ENCODE measurements at regions not wholly inside any gene's neighbourhood (a gene's known extent, or its start where the extent isn't known, plus 50 kb on each side); places are given as distances from the start of the nearest gene placed in this dataset.
"Not testable (repeated sequence)": the region's sequence is repeated elsewhere in the genome, so short reads cannot be mapped to it uniquely, and the experiment has no call there.

GRCh38 chr4:126372634-126373033, 1057.9 kb downstream of the FAT4 start:
- no peaks in the 10 kb centered on the region for H3K27me3 ChIP-seq (ENCODE audit: control insufficient read depth, insufficient read depth, low read length)
- no peaks in the 10 kb centered on the region for H3K4me1 ChIP-seq (ENCODE audit: control insufficient read depth, insufficient read depth, low read length)
- no peak overlapping the region for H3K4me2 ChIP-seq (ENCODE audit: low read length)

GRCh38 chr4:126375462-126376054, 1060.8 kb downstream of the FAT4 start:
- Histone ChIP-seq H3K27me3 (ENCODE audit: control insufficient read depth, insufficient read depth, low read length) (no peaks in the 10 kb centered on the region), H3K9me3 (replicated peaks; ENCODE audit: low read length) (no peaks in the 10 kb centered on the region), H3K9ac (ENCODE audit: low read depth, low read length) (no peak overlapping the region), H3K4me1 (ENCODE audit: control insufficient read depth, insufficient read depth, low read length) (no peaks in the 10 kb centered on the region), H3K4me3 (ENCODE audit: low read length) (no peak overlapping the region), H3K4me2 (ENCODE audit: low read length) (no peak overlapping the region), H3K36me3 (ENCODE audit: insufficient read depth, low read length) (no peaks in the 10 kb centered on the region)

More at GRCh38 chr4:126372634-126373033, 1057.9 kb downstream of the FAT4 start:
- Histone ChIP-seq H3K9me3 (replicated peaks; ENCODE audit: low read length) (no peaks in the 10 kb centered on the region), H3K9ac (ENCODE audit: low read depth, low read length) (no peak overlapping the region), H3K4me3 (ENCODE audit: low read length) (no peak overlapping the region), H3K36me3 (ENCODE audit: insufficient read depth, low read length) (no peaks in the 10 kb centered on the region)

GRCh38 chr4:126385954-126386353, 1071.2 kb downstream of the FAT4 start:
- H3K4me1 ChIP-seq (ENCODE audit: control insufficient read depth, insufficient read depth, low read length): no peaks in the 10 kb centered on the region
- H3K9ac ChIP-seq (ENCODE audit: low read depth, low read length): no peak overlapping the region
- no peak overlapping the region for H3K4me2 ChIP-seq (ENCODE audit: low read length)
- no peaks in the 10 kb centered on the region for H3K9me3 ChIP-seq (replicated peaks; ENCODE audit: low read length)
- H3K4me3 ChIP-seq (ENCODE audit: low read length): no peak overlapping the region
- no peaks in the 10 kb centered on the region for H3K36me3 ChIP-seq (ENCODE audit: insufficient read depth, low read length)
- H3K27me3 ChIP-seq (ENCODE audit: control insufficient read depth, insufficient read depth, low read length): no peaks in the 10 kb centered on the region

GRCh38 chr4:126386512-126386911, 1071.8 kb downstream of the FAT4 start:
- Histone ChIP-seq H3K27me3 (ENCODE audit: control insufficient read depth, insufficient read depth, low read length) (no peaks in the 10 kb centered on the region), H3K4me3 (ENCODE audit: low read length) (no peak overlapping the region), H3K36me3 (ENCODE audit: insufficient read depth, low read length) (no peaks in the 10 kb centered on the region), H3K9ac (ENCODE audit: low read depth, low read length) (no peak overlapping the region), H3K9me3 (replicated peaks; ENCODE audit: low read length) (no peaks in the 10 kb centered on the region), H3K4me1 (ENCODE audit: control insufficient read depth, insufficient read depth, low read length) (no peaks in the 10 kb centered on the region), H3K4me2 (ENCODE audit: low read length) (no peak overlapping the region)

GRCh38 chr4:126395664-126396063, 1080.9 kb downstream of the FAT4 start:
- Histone ChIP-seq H3K4me3 (ENCODE audit: low read length) (no peak overlapping the region), H3K27me3 (ENCODE audit: control insufficient read depth, insufficient read depth, low read length) (no peaks in the 10 kb centered on the region), H3K4me2 (ENCODE audit: low read length) (no peak overlapping the region), H3K36me3 (ENCODE audit: insufficient read depth, low read length) (no peaks in the 10 kb centered on the region), H3K4me1 (ENCODE audit: control insufficient read depth, insufficient read depth, low read length) (no peaks in the 10 kb centered on the region), H3K9me3 (replicated peaks; ENCODE audit: low read length) (no peaks in the 10 kb centered on the region), H3K9ac (ENCODE audit: low read depth, low read length) (no peak overlapping the region)

- Histone ChIP-seq H3K4me2 (ENCODE audit: low read length) (no peak overlapping the region), H3K9me3 (replicated peaks; ENCODE audit: low read length) (no peaks in the 10 kb centered on the region), H3K4me1 (ENCODE audit: control insufficient read depth, insufficient read depth, low read length) (no peaks in the 10 kb centered on the region), H3K9ac (ENCODE audit: low read depth, low read length) (no peak overlapping the region), H3K36me3 (ENCODE audit: insufficient read depth, low read length) (no peaks in the 10 kb centered on the region), H3K4me3 (ENCODE audit: low read length) (no peak overlapping the region), H3K27me3 (ENCODE audit: control insufficient read depth, insufficient read depth, low read length) (no peaks in the 10 kb centered on the region)
Observed at GRCh38 chr4:126396121-126396520, 1081.4 kb downstream of the FAT4 start.

- Histone ChIP-seq H3K9ac (ENCODE audit: low read depth, low read length) (no peak overlapping the region), H3K36me3 (ENCODE audit: insufficient read depth, low read length) (no peaks in the 10 kb centered on the region), H3K4me1 (ENCODE audit: control insufficient read depth, insufficient read depth, low read length) (no peaks in the 10 kb centered on the region), H3K4me3 (ENCODE audit: low read length) (no peak overlapping the region), H3K4me2 (ENCODE audit: low read length) (no peak overlapping the region), H3K9me3 (replicated peaks; ENCODE audit: low read length) (no peaks in the 10 kb centered on the region), H3K27me3 (ENCODE audit: control insufficient read depth, insufficient read depth, low read length) (no peaks in the 10 kb centered on the region)
Observed at GRCh38 chr4:126396703-126397102, 1081.9 kb downstream of the FAT4 start.

- no peak overlapping the region for H3K9ac ChIP-seq (ENCODE audit: low read depth, low read length)
- no peaks in the 10 kb centered on the region for H3K9me3 ChIP-seq (replicated peaks; ENCODE audit: low read length)
- H3K27me3 ChIP-seq (ENCODE audit: control insufficient read depth, insufficient read depth, low read length): no peaks in the 10 kb centered on the region
- H3K4me1 ChIP-seq (ENCODE audit: control insufficient read depth, insufficient read depth, low read length): no peaks in the 10 kb centered on the region
- no peak overlapping the region for H3K4me3 ChIP-seq (ENCODE audit: low read length)
- H3K4me2 ChIP-seq (ENCODE audit: low read length): no peak overlapping the region
- H3K36me3 ChIP-seq (ENCODE audit: insufficient read depth, low read length): no peaks in the 10 kb centered on the region
Observed at GRCh38 chr4:126404549-126404948, 1089.8 kb downstream of the FAT4 start.

- Histone ChIP-seq H3K9ac (ENCODE audit: low read depth, low read length) (no peak overlapping the region), H3K4me3 (ENCODE audit: low read length) (no peak overlapping the region), H3K9me3 (replicated peaks; ENCODE audit: low read length) (no peaks in the 10 kb centered on the region)
Observed at GRCh38 chr4:126405369-126405982, 1090.7 kb downstream of the FAT4 start.

GRCh38 chr4:126409746-126410145, 1095.0 kb downstream of the FAT4 start:
- Histone ChIP-seq H3K36me3 (ENCODE audit: insufficient read depth, low read length) (no peaks in the 10 kb centered on the region), H3K27me3 (ENCODE audit: control insufficient read depth, insufficient read depth, low read length) (no peaks in the 10 kb centered on the region), H3K4me1 (ENCODE audit: control insufficient read depth, insufficient read depth, low read length) (no peaks in the 10 kb centered on the region), H3K4me3 (ENCODE audit: low read length) (no peak overlapping the region), H3K9me3 (replicated peaks; ENCODE audit: low read length) (no peaks in the 10 kb centered on the region), H3K4me2 (ENCODE audit: low read length) (no peak overlapping the region), H3K9ac (ENCODE audit: low read depth, low read length) (no peak overlapping the region)

More at GRCh38 chr4:126405369-126405982, 1090.7 kb downstream of the FAT4 start:
- H3K27me3 ChIP-seq (ENCODE audit: control insufficient read depth, insufficient read depth, low read length): no peaks in the 10 kb centered on the region
- no peaks in the 10 kb centered on the region for H3K4me1 ChIP-seq (ENCODE audit: control insufficient read depth, insufficient read depth, low read length)
- H3K4me2 ChIP-seq (ENCODE audit: low read length): no peak overlapping the region
- H3K36me3 ChIP-seq (ENCODE audit: insufficient read depth, low read length): no peaks in the 10 kb centered on the region

- Histone ChIP-seq H3K27me3 (ENCODE audit: control insufficient read depth, insufficient read depth, low read length) (no peaks in the 10 kb centered on the region), H3K9ac (ENCODE audit: low read depth, low read length) (no peak overlapping the region), H3K36me3 (ENCODE audit: insufficient read depth, low read length) (no peaks in the 10 kb centered on the region), H3K9me3 (replicated peaks; ENCODE audit: low read length) (no peaks in the 10 kb centered on the region), H3K4me1 (ENCODE audit: control insufficient read depth, insufficient read depth, low read length) (no peaks in the 10 kb centered on the region), H3K4me2 (ENCODE audit: low read length) (no peak overlapping the region), H3K4me3 (ENCODE audit: low read length) (no peak overlapping the region)
Observed at GRCh38 chr4:126411047-126411446, 1096.3 kb downstream of the FAT4 start.

- not testable (repeated sequence) for H3K4me1 ChIP-seq (ENCODE audit: control insufficient read depth, insufficient read depth, low read length); H3K36me3 ChIP-seq (ENCODE audit: insufficient read depth, low read length); H3K9me3 ChIP-seq (replicated peaks; ENCODE audit: low read length); H3K9ac ChIP-seq (ENCODE audit: low read depth, low read length); H3K4me2 ChIP-seq (ENCODE audit: low read length); H3K27me3 ChIP-seq (ENCODE audit: control insufficient read depth, insufficient read depth, low read length); H3K4me3 ChIP-seq (ENCODE audit: low read length)
Observed at GRCh38 chr4:126412310-126412709, 1097.6 kb downstream of the FAT4 start.

Data from skeletal muscle satellite cell (primary cell).